ENCODE measurements at regions not wholly inside any gene's neighbourhood (a gene's known extent, or its start where the extent isn't known, plus 50 kb on each side); places are given as distances from the start of the nearest gene placed in this dataset.

DNA sequence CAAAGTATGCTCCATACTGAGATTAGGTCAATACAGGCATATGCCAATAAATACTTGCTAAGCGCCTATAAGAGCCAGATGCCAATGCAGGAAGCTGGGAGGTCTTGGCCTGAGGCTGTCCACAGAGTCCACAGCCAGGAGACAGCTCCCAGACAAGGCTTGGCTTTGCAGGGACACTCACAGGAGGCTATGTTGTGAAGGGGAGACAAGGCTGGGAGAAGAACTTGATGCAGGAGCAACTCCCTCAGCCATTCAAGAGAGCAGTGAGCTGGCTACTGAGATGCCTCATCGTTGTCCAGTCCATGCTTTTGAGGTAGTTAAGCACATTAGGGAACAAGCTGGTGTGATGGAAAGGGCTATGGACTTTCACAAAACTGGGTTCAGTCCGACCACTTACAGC is 891.5 kb downstream of the TBC1D22A start:
- no peak for DNase-seq

DNA sequence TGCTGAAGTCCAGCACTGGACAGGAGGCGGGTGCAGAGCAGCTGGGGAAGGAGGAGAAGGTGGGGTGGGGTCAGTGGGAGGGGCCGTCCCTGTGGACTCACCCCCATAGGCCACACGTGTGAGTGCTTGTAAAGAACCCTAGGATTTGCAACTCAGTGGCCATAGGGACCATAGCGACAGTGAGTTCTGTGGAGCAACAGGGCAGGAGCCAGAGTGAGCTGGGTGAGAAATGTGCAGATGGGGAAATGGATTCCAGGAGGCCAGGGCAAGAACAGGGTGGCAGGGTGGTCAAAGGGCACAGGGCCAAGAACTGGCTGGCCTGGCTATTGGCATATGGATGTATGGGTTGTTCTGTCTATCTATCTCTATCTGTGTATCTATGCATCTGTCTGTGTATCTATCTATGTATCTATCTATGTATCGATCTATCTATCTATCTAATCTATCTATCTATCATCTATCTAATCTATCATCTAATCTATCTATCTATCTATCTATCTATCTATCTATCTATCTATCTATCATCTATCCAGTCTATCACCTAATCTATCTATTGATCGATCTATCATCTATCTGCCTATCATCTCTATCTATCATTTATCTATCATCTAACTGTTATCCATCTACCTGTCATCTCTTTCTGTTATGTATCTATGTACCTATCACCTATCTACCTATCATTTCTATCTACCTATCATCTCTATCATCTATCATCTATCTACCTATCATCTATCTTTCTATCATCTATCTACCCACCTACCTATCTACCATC is 889.0 kb downstream of the TBC1D22A start:
- no peak for DNase-seq

DNA sequence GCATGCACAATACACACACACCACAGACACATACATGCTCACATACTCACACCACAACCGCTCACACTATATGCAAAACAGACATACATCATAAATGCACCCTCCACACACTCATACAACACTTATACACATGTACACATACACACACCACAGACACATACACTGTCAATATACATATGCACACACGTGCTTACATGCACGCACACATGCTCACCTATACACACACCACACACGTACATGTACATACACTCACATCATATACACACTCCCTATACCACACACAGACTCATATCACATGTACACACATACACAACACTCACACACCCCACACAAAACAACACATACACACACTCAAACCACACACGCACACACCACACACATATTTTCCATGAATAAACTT is 885.3 kb downstream of the TBC1D22A start:
- no peak for DNase-seq

DNA sequence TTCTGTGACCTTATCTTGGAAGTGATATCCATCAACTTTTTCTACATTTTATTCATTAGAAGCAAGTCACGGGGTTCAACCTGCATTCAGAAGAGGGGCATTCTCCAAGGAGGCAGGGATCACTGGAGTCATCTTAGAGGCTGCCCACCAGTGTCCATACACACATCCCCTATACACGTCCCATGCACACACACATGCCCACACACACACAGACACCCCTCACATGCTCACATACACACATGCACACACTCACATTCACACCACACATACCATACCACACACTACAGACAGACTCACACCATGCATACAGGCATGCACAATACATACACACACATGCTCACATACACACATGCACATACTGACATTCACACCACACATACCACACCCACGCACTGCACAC is 884.7 kb downstream of the TBC1D22A start:
- DNase-seq: no peak

DNA sequence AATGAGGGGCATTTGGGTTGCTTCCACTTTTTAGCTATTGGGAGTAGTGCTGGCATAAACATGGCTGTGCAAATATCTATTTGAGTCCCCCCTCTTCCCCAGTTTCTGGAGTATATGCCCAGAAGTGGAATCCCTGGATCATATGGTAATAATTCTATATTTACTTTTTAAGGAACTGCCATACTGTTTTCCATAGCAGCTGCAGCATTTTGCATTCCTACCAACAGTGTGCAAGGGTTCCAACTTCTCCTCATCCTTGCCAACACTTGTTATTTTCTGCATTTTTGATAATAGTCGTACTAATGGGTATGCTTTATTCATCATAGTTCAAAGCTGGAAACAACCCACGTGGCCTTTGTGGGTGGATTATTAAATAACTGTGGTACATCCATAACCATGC is 883.5 kb downstream of the TBC1D22A start:
- DNase-seq: no peak

DNA sequence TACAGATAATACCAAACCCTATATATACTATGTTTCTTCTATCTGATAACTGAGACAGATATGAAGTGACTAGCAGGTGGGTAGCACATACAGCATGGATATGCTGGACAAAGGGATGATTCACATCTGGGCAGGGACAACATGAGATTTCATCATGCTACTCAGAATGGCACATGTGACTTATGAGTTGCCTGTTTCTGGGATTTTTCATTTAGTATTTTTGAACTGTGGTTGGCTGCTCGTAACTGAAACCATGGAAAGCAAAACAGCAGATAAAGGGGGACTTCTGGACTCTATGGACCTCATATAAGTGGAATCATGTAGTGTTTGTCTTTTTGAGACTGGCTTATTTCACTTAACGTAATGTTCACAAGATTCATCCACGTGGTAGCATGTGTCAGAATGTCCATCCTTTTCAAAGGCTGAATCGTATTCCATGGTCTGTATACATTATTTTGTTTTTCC is 883.0 kb downstream of the TBC1D22A start:
- DNase-seq: no peak

DNA sequence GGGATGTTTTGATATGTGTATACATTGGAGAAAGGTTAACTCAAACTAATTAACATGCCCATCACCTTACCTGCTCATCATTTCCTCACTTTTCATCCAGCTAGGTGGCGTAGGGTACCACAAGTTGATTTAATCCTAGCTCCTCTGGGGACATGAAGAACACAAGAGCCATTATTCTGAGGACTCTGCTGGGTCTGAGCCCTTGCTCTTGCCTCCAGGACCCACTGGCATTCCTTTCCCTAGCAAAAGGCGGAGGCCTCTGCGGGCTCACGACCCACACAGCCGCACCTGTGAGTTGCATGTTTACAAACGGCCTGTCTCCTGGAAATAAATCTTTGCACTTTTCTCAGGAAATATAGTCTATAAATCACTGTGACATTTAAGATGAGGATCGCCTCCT is 871.9 kb downstream of the TBC1D22A start:
- no peak for DNase-seq

DNA sequence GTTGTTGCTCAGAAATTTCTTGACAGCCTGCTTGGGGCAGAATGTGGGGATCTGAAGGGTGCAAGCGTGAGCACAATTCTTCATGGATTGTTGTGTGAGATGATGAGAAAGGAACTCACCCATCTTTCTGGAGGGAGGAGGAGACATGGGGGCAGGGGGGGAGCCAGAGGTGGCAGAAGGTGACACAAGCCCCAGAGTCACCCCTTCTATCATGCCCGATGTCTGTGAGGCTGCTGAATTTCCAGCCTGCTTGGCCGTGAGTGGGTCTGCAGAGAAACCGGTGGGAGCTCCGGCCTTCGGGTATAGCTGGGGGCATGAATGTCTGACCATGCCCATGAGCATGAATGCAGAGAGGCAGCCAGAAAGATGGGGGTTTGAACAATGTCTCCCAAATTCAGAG is 870.7 kb downstream of the TBC1D22A start:
- DNase-seq: no peak

DNA sequence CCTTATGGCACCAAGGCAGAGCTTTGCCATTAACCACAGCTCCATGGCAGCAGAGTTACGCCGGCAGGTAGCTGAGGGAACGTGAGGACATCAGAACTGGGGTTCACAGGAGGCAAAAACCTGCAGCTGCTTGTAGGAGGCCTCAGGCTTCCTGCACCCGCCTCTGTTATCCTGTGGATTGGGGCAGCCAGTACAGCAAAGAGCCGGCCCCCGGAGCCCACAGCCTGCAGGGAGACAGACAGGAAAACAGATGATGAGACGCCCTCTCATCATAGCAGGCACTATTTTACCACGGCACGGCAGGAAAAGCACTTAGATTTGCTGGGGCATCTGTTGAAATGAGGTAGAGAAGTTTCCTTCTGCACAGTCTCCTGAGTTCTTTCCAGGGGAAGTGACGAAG is 870.3 kb downstream of the TBC1D22A start:
- DNase-seq: no peak

DNA sequence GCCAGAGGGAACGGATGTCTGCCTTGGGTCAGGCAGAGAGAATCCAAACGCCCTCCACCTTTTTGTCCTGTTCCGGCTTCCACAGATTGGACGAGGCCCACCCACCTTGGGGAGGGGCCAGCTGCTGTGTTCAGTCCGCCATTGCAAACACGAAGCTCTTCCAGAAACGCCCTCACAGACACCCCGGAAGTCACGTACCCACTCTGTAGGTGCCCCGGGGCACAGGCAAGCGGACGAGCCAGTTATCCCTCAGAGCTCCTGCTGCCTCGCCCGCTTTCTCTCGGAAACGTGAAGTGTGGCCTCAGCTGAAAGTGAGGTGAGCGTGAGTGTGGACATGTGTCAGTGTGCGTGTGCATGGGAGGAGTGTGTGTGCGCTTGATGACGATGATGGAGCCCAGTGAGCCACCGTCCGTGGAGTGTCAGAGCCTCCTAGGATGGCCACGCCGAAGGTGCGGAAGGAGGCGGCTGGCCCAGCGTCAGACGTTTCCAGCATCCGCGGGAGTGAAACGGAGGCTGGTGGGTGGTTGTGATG is 869.2 kb downstream of the TBC1D22A start:
- no peak for DNase-seq

DNA sequence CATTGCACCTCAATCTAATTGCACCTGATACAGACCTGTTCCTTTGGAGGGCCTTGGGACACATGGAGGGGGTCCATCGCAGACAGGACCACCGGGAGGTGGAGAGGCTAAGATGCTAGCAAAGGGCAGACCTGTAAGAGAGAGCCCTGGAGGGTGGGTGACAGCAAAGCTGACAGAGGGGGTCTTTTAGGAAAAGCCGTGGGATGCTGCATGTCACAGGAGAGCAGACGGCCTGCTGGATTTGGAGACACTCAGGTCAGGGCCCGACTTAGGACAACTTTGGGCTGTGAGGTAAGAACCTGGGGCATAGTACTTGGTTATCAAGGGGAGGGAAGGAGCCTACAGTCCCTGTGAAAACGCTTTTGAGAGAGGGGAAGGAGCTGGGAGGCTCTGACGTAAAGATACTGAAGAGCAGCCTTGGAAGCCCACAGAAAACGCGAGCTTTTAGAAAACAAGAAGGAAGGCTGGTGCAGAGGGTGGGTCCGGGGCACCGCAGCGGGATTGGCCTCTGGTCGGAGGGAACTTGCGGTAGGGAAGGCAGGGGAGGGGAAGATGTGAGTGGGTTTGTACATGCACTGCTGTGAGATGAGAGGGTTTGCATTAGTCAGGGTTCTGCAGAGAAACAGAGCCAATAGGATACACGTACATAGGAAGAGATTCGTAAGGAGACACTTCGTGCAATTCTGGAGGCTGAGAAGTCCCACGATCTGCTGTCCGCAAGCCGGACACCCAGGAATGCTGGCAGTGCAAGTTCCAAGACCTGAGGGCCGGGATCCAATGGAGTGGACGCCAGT is 868.5 kb downstream of the TBC1D22A start:
- no peak for DNase-seq

DNA sequence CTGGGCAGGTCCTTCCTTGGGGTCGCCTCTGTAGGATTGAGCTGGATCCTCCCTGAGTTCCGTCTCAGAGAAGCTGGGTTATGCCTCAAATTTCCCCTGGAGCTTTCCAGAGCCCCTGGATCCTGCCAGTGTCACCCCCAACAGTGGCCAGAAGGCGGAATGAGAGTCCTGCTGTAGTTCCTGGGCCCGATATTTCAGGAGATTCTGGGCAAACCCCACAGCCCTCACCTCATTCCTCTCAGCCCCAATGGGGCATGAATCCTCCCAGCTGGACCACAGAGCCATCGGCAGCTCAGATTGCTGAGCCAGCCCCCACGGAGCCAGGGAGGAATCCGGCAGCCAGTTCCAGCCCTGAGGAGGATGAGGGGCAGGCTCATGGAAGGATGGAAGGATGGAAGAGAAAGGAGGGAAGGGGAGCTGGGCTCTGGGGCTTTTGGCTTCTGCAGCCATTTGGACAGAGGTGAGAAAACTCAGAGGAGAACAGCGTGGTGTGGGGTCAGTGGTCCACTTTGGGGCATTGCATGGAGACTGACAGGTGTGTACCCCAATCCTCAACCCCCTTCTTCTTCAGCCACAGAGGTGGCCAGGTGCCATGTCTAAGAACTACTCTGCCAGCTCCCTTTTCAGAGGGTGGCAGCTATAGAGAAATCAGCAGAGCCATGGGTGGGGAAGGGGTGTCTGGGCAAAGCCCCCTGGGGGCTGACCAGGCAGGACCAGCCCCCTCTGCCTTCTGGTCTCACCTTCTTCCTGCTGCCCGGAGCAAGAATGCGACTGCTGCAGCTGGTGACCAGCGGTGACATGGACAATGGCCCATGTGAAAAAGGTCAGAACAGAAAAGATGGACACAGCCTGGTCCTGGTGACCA is 867.6 kb downstream of the TBC1D22A start:
- DNase-seq: no peak

DNA sequence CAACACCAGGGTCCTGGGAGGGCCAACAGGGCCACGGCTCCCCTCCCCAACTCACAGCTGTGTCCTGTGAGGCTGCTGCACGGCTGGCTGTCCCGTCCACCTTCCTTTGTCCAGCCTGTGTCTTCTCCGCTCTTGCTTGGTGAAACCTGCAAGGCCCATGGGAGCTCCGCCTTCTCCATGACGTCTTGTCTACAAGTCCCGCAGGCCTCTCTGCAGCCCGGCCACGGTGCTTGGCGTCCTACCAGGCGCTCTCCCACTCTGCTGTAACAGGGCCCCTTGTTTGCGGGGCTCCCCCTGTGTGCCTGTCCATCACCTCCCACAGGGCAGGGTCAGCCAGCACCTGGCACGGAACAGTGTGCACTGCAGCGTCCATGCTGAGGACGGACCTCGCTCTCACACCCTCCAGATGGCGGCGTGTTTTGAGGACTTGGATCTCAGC is 866.8 kb downstream of the TBC1D22A start:
- no peak for DNase-seq

DNA sequence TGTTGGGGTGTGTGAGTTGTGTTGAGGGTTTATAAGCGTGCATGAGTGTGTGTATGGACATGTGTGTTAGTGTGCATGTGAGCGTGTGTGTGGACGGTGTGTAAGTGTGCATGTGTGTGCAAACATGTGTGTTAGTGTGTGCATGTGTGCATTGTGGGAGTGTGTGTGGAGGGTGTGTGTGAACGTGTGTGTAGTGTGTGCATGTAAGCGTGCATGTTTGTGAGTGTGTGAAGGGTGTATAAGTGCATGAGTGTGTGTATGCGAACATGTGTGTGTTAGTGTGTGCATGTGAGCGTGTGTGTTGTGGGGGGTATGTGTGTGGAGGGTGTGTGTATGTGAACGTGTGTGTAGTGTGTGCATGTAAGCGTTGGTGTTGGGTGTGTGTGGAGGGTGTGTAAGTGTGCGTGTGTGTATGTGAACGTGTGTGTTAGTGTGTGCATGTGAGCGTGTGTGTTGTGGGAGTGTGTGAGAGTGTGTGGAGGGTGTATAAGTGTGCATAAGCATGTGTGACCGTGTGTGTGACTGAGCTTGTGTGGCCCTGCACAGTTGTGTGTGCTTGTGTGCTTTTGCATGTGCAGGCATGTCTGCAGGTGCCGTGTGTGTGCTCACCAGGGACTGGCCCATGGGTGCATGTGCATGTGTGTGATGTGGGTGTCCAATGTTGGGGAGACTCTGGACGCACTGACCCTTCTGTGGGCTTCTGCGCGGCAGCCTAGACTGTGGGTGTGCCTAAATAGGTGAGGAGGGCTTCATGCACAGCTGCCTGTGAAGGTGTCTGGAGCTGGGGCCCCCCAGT is 866.2 kb downstream of the TBC1D22A start:
- no peak for DNase-seq

DNA sequence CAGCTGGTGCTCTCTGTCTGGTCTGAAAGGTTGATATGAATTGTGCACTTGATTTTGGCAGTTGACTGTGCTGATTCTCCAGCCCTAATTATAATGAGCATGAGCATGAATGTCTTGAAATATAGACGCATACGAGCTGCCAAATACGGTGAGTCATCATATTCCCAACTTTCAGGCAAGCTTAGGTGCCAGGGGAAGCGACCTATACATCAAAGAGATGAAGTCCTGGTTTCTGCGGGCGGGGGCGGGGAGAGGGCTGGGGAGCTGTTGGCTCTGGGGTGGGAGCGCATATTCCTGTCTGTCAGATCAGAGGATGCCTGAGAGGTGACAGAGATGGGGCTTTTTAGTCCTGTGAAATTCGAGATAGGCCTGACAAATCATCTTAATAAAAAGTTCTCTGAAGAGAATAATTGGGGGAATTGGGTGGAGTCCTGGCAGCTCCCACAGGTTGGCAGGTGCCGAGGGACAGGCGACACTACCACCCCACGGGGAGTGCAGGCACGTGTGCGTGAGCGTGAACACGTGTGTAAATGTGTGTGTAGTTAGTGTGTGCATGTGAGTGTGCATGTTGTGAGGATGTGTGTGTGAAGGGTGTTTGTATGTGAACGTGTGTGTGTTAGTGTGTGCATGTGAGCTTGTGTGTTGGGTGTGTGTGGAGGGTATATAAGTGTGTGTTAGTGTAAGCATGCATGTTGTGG is 865.3 kb downstream of the TBC1D22A start:
- peak; percentile 85 for DNase-seq

DNA sequence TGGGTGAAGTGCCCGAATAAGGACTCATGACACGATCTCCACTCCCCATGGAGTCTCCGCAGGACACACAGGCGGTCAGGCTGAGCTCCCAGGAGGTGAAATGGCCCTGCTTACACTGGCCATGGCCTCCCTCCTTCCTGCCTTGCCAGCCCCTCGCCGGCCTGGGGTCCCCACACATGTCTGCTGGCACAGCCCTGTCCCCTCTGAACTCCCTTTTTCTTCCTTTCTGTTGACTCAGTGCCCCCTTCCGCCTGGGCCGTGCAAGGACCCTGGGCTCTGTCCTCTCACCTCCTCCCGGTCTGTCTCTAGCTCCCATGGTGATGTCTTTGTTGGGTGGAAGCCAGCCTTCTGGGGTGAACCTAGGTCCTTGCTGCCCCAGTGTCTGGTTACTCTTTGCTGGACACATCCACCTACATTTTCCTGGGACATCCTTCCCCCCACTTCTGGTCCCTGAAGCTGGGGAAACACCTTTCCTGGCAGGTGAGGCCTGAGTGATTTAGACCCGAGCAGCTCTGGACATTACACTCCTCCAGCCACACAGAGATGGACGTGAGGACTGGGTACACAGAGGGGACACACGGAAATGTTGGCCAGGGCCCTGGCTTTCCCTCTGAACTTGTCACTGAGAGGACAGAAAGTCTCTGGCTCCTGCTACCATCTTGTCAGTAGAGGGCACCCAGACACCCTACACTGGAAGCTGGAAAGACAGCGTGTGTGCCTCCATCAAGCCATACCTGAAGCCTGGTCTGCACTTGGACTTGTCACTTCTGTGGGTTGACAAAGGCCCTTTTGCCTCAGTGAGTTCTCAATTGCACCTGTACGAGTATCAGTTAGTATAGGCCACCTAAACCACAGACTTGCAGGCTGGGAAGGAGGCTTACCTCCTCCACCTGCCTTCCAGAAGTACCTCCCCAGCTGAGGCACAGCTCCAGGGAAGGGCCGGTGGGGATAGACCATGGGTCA is 864.3 kb downstream of the TBC1D22A start:
- no peak for DNase-seq

DNA sequence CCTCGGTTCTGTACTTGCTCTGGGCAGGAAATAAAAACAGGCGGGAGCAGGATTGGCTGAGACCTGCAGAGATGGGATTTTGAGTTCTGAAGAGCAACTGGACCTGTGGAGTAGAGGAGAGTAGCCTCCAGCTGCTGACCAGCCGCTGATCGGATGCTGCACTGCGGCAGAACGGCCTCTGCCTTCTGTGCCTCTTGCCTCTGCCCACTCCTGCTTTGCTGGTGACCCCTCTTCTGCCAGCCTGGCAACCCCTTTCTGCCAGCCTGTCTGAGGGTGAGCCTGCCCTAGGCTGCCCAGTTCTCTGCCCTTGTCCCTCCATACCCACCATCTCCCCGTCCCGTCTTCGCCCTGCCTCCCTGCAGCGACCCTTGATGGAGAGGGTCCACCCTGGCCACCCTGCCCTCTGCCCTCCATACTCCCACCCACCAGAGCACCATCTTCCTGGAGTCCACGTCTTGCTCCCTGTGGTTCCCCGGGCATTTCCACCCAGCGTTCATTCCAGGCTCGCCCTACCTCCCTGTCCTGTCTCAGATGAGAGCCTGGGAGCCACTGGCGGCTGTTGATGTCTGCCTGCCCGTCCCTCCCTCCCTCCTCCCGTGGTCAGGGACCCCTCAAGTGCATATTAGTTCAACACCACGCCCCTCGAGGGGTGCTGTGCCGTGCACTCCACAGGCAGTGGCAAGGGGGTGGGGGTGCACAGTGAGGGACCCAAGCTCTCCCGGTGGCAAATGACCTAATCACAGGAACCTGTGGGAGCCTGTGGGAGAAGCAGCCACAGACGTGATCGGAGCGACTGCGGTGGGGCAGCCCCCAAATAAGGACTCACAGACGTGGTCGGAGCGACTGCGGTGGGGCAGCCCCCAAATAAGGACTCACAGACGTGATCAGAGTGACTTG is 863.3 kb downstream of the TBC1D22A start:
- no peak for DNase-seq

DNA sequence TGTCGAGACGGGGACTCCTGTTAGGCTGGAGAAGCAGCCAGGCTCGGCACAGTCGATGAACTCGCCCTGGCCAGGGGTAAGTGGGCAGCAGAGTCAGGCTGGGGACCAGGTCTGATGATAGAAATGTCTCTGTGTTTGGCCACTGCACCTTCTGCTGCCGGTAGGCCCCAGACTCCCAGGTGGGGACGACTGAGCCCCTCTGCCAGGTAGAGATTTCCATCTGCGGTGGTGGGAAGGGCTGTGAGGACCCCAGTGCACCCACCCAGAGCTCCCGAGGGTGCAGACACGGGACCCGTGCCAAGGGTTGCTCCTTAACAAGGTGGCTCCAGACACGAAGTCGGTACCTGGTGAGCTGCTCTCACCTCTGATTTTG is 862.5 kb downstream of the TBC1D22A start:
- no peak for DNase-seq
